HT-29 (cell line): ENCODE measurements at regions not wholly inside any gene's neighbourhood (a gene's known extent, or its start where the extent isn't known, plus 50 kb on each side); places are given as distances from the start of the nearest gene placed in this dataset.

Experiments
- DNase-seq: peaks from one replicate; pipeline ENCODE4 v3.0.0-alpha.2; 2015; ENCODE audit warnings: low spot score

DNA sequence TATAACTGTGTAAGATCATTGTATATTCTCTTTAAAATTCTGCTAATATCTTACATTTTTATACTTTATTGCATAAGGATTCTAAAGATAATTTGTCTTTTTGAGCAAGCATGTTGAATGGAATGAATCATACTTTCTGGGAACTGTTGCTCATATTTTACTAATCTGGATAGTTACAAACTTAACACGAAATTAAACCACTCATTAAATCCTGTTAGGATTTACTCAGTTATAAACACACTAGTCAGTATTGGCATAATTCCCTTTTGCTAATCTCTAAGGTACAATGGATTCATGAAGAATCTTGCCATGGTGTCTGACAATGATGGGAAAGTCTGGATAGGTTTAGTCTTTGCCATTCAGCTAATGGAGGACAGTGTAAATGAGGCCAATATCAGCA lies 338.1 kb upstream of the SMC2 start:
- no peak for DNase-seq

DNA sequence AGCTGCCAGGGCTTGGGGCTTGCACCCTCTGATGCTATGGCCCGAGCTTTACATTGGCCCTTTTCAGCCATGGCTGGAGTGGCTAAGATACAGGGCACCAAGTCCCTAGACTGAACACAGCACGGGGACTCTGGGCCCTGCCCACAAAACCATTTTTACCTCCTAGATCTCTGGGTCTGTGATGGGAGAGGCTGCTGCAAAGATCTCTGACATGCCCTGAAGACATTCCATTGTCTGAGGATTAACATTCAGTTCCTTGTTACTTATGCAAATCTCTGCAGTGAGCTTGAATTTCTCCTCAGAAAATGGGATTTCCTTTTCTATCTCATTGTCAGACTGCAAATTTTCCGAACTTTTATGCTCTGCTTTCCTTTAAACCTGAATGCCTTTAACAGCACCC lies 337.0 kb upstream of the SMC2 start:
- DNase-seq = no peak

DNA sequence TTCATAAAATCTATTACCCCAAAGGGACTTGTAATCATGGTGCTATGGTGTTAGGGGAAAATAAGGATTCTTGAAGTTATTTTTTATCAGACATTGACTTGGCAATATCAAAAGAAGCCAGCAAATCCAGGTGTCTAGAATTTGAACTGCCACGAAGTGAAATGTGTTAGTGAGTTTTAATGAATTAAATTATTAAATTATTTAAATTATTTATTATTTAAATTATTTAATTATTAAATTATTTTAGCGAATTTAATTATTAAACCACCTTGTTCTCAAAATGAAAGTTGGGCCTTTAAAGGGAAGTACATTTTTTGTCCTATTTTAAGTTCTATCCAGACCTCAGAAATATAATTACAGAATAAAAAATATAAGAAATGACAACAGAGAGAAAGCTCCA lies 332.6 kb upstream of the SMC2 start:
- no peak for DNase-seq

DNA sequence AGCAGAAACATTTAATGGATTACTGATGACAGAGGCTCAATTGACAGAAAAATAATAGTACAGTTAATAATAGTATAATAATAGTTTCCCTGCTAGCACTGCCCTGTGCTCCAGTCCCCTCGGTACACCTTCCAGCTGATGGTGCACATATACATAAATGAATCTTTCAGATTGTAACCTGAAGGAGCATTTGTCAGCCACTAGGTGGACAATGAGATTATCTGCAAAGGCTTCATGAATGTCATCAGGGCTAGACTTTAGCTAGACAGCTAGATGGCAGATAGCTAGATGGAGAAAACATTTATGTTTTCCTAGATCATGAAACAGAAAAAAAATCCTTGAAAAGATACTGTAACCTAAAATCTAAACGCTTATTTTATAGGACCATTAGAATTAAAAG lies 304.4 kb upstream of the SMC2 start:
- peak; percentile 22 for DNase-seq

DNA sequence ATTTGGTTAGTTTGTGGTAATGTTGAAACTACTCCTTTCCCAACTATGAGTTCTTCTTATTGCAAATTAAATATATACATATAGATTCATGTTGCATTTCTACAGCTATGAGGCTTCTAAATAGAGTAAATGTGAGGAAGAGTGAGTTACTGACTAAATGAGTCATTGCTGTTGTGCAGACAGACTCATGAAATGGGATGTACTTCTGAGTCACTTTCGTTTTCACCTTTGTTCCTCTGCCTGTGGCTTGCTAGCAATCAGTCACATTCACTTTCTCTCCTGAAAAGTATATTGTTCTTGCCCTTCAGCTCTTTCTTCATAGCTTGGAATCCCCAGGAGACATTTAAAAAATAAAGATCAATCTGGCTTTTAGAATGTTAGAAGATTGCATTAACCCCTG lies 295.5 kb upstream of the SMC2 start:
- peak; percentile 20 for DNase-seq

DNA sequence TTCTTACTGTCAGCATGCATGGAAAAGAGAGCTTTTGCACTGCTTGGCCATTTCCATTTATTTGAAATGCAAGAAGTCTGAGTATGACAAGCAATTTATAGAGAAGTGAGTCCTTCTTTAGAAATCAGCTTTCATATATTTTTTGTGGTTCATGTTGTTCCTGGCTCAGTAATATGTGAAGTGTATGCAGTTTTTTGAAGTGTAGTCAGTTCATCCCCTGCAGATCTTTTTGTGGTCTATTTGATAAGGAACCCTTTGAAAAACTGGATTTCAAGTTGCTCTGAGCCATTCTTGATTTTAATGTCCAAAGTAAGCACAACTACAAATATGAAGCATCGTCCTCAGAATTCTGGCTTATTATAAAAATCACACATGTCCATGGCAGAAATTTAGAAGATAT lies 294.1 kb upstream of the SMC2 start:
- DNase-seq = no peak

DNA sequence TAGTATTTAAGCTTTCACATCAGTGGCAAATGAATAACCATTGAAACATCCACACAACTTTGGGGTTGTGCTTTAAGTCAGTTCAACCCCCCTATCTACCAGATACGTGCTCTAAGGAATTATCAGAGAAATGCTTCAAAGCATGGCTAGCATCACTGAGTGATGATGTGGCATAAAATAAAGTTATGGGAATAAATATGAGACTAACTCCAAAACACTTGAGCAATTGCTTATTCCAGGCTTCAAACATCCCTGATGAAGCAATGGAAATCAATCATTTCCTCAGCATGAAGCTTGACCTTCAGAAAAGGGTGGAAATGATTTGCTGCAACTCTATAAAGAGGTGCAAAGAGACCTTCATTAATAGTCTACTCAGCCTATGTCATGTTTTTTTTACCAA lies 292.0 kb upstream of the SMC2 start:
- no peak for DNase-seq

DNA sequence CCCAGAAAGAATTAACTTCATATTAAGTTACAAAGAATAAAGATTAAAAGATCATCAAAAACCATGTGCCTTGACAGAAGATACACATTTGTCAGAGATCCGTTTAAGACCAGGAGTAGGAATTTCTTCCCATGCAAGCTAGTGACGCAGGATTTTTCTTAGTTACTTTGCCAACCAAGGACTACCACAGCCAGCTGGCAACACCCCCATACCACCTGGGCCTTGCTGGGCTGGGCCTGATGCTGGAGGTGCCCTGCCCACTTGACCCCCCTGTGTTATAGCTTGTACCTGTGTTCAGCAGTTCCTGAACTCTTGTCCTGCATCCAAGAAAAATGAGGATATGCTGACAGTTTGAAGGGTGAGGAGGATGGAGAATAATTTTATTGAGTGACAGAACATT lies 290.9 kb upstream of the SMC2 start:
- DNase-seq = no peak

DNA sequence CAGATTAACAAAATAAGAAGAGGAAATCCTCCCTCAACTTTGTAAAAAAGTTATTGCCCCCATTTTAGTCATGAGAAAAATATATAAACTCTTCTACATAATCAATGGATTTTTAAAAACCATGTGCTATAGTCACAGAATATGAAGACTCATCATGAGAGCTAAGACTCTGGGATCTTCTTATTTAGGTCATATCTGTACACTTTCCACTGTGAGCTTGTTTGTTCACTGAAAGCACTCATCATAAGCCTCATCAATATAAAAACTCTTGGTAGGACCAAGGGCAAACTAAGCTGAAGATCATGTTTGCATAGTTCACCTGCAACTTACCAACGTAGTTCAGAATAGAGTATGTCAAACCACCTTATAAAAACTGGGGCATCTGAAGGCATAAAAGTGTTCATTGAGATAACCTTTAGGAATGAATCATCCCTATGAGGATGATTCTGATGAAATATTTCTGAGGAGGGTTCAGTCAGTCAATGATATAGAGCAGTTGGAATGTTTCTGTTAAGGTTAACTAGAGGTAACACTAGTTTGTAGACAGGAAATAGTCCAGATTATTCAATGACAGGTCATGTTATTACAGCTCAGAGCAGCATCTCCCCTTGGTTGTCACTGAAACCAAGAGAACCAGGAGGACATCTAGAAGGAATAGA lies 289.9 kb upstream of the SMC2 start:
- no peak for DNase-seq

DNA sequence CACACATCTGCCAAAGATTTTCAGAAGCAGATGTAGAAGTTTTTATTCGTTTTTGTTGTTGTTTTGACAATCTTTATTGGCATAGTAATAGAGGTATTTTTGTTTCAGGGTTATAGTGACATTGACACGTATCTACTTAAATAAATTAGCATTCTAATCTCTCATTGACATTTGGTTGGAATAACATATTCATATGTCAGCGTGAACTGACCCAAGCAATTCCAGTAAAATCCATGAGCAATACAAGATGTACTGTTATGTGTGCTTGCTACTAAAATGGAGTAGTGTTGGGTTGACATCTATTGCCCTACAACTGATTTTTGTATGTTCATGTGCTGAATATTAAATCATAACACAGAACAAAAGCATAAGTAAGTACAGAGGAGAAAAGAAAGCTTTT lies 284.4 kb upstream of the SMC2 start:
- no peak for DNase-seq

DNA sequence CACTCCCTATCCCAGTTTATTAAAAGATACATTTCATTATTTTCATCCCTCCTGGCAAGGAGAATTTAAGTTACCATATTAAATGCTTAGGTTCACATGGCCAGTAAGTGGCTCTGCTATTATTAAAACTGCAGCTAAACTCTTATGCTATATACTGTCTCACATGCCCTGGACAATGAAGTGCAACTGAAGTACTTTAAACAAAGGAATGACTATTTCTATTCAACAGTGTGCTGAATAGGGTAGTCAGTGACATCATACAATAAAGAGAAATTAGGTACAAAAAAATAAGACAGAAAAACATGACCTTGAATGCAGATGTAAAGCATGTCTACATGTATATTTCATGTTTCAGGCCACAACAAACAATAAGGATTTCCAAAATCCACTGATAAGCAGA lies 282.6 kb upstream of the SMC2 start:
- DNase-seq = no peak

DNA sequence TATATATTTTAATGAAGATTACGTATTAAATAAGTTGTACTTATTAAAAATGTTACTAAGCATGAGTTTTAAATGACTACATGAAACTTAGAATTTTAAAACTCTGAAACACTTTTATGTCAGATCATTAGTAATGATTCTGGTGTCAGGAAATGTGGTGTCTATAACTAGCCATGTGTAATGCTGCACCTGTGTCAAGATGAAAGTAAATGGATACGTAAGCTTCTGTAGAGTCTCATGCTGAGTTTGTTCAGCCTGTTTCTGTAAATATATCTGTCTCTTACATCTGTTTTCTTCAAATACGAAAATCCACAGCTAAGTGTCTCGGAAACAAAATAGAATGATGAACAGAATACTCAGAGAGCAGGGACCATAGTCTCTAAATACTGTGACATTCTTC lies 278.0 kb upstream of the SMC2 start:
- DNase-seq = no peak

DNA sequence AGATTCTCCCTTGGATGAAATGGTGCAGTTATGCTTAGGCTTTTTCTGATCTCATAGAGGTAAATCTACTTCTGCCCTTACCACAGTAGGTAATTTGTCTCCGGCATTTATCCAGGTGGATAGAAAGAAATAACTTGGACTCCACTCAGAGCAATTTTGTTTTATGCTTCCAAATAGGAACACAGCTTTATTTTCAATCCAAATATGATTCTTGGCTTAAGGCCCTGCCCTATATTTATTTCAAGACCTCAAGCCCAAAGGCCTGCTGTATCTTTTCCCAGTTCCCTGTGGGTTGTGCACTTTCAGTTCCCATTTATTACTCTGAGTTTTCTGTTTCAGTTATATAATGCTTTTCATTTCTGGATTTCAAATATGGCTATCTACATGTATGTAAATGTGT lies 274.2 kb upstream of the SMC2 start:
- DNase-seq = no peak

DNA sequence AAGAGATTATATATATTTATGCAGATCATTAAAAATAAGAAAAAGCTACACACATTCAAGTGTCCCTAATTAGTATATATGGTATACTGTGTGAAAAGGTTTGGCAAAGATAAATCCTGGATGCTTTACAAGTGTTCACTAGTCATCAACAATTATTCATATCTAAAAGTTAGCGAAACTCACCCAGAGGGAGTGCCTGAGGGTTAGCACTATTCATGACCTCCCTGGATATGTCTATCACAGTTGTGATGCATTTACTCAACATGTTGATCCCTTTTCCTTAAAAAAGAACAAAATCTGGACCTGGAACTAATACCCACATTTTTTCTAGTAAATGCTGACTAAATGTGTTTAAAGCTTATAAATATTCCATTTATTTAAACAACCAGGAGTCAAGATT lies 273.0 kb upstream of the SMC2 start:
- DNase-seq = no peak

DNA sequence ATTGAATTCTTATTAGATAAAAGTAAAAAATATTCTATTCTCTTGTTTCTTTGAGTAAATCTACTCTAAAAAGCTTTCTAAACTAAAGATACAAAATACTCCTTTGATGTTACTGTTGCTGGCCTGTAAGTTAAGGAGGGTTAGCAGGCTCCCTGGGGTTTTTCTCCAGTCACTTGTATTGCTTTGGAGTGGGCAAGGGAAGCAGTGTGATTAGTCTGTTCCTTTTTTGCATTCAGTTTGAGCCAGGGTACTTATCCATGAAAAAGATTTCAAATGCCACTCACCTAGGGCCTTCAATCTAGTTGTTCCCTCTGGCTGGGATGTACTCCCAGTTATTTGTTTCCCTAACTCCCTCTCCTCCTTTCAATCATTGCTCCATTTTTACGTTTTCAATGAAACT lies 256.2 kb upstream of the SMC2 start:
- DNase-seq = no peak

DNA sequence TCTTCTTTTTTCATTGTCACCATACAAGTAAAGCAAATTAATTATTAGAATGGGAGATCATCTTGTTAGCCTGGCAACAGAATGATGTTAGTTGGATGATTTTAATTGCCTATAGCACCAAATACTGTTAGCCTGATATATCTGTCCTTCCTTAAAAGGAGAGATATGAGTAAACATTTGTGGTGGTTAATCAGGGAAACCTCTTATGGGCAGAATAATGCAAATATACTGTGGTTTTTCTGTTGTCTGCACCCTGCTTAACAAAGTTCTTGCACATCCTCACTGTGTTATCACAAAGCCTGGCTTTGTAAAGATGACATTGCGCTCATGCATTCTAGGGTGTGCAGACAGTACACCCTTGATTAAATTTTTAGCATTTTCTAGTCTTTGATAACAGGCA lies 254.9 kb upstream of the SMC2 start:
- no peak for DNase-seq

DNA sequence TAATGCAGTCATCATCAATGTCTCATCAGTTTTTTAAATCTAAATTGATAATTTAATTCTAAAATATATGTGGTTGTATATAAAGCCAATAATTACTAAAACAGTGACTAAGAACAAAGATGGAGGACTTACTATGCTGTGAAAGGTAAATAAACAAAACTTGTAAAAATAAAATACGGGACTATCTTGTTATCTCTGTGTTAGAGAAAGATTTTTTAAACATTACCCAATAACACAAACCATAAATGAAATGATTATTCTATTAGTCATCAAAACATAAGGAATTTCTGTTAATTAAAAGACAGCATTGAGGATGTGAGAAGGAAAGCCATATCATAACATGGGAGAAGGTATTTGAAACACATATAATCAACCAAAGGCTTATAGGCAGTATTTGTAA lies 226.2 kb upstream of the SMC2 start:
- no peak for DNase-seq

DNA sequence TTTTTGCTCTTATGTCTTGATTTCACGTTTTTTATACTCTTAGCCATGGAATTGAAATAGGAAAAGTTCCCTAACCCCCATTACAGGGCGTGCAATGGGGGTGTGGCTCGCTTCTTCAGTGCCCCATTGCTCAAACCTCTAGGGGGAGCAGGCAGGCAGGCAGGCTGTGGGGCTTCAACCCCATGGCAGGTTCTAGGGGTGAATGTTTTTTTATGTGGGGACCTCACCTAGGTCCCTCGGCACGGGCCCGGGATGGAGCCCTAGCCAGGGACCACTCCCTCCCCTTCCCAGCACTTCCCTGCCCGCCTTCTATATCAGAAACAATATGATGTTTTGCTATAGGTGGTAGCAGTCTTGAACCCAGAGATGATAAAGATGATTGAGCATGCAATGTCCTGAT lies 221.3 kb upstream of the SMC2 start:
- DNase-seq = no peak

DNA sequence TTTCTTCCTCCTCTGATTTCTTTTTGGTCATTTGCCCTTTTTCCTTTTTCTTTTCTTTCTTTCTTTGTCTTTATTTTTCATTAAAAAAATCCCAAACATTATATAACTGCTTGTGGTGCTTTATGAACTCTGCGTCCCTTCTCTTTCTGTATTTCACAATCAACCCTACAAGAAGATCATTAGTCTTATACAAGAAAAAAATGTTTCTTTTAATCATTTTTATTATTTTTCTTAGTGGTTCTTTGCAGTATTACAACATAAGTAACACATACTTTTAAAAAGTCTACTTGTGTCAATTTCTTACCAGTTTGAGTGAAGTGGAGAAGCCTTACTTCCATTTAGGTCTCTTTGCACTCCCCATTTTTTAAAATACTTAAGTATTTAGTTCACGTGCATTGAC lies 212.7 kb upstream of the SMC2 start:
- DNase-seq = no peak

DNA sequence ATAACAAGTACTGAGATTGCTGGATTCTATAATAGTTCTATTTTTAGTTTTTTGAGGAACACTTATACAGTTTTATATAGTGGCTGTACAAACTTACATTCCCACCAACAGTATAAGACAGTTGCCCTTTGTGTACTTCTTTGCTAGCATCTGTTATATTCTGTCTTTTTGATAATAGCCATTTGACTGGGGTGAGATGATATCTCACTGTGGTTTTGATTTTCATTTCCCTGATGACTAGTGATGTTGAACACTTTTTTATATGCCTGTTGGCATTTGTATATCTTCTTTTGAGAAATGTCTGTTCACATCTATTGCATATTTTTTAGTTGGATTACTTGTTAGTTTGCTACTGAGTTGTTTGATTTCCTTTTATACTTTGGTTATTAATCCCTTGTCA lies 204.1 kb upstream of the SMC2 start:
- DNase-seq = no peak

DNA sequence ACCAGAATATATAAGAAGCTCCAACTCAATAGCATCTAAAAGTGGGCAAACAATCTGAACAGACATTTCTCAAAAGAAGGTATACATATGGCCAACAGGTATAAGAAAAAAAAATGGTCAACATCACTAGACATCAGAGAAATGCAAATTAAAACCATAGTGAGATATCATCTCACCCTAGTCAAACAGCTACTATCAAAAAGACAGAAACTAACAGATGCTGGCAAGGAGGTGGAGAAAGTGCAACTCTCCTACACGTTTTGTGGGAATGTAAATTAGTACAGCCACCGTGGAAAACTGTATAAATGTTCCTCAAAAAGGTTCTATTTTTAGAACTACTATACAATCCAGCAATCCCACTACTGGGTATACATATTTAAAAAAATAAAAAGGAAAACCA lies 199.9 kb upstream of the SMC2 start:
- DNase-seq = no peak

DNA sequence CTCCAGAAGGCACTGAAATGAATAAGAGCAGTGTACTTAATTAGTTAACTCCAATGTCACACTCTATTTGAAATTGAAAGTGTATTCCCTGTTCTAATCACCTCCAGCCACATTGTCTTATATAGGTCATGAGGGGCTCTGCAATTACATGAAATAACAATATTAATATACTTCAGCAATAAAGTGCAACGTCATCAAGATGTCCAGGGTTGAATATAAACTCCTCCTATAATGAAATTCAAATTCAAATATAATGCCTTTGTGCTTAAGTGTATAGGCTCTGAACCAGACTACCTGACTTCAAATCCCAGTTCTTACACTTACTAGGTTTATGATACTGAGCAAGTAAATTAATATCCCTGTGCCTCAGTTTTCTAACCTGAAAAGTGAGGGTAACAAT lies 195.6 kb upstream of the SMC2 start:
- DNase-seq = no peak

DNA sequence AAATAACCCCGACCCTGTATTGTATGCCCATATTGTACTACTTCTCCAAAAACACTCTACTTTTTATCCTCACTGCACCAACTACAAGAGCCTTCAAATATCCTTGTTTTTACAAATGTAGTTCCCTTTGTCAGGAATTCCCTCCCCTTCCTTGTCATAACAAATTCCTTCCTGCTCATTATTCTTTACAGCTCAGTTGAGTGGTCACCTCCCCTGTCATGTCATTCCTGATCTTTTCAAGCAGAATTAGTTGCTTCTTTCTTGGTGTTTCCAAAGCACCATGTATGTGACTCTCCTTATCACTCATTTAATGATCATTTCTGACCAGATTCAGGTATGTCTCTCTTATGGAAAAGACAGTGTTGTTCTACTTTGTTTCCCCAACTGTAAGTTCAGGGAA lies 194.2 kb upstream of the SMC2 start:
- no peak for DNase-seq

DNA sequence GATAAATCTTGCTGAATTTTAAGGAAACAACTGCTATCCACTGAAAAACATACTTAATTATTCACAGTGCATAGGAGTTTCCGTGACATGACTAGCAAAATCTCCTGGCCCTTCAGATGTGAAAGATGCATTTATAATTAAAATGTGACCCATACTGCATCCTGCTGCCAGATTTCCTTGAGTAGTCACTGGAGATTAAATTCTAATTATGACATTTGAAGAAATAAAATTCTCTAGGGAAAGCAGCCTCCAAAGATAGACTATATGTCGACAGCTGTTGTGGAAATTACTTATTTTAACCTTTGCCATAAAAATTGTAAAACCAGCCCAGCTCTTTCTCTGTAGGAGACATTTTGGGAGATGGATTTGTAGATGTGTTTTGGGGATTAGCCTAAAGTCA lies 193.6 kb upstream of the SMC2 start:
- DNase-seq = no peak

DNA sequence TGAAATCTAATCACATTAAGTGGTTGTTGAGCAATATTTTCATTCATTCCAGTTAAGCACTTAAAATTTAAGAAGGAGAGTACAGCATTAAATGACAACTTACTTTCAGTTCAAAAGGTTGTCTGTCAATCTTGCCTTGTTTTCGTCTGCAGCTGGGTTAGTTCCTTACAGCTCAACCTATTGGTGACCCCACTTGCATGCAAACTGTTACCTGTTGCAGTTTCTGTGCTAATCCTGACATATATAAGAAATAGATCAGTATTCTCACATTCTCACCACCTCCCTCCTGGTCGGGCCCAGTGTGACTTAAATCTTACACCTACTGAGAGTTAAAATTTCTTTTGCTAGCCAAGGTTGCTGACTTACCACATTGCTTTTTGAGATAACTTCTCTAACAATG lies 191.8 kb upstream of the SMC2 start:
- DNase-seq = no peak
